Muscle of arm (tissue), 1 donor: ENCODE measurements at regions not wholly inside any gene's neighbourhood (a gene's known extent, or its start where the extent isn't known, plus 50 kb on each side); places are given as distances from the start of the nearest gene placed in this dataset.
"Not testable (repeated sequence)": the region's sequence is repeated elsewhere in the genome, so short reads cannot be mapped to it uniquely, and the experiment has no call there.

Experiments
- DNase-seq: peaks from one replicate; pipeline ENCODE4 v3.0.0-alpha.2; 2013

DNA sequence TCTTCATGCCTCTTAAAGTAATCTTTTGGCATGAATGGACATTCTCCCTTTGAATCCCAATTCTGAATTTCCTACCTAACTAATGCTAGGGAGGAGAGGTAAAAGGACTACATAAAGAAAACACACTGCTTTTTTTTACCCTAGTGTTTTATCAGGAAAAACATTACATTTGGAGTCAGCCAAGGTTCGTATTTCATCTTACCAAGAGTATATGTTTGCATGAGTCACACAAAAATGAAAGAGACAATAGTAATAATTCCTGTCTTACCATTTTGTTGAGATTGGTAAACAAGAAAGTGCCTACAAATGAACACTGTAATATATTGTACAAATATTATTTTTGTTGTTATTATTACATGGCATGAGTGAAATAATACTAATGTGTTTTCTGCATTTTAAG lies 112.9 kb upstream of the WARS2 start:
- no peak for DNase-seq

DNA sequence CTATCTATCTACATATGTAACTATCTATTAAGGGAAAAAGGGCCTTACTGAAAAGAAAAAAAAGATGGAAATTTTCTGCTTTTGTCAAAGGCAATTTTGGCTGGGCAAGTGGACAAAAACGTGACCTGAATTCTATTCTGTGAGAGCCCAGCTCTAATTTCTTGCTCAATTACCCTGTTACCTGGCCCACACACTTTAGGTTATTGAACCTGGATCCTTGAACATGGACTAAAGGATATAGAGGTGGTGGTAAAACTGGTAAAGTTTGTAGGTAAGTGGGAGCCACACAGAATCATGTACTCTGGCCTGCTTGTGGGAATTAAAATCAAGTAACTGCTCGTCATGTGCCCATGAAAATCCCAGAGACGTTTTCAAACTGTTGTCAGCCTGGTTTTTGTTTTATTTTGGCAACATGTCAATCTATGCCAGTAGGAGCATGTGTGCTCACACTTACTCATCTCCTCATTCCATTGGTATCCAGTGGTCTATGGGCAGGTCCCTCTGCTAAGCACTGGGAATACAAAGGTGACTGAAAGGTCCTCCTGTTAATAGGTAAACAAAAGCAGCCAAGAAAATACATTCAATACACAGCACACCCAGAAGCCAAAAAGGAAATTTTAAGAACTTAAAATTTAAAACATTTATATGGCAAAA lies 113.7 kb upstream of the WARS2 start:
- no peak for DNase-seq

DNA sequence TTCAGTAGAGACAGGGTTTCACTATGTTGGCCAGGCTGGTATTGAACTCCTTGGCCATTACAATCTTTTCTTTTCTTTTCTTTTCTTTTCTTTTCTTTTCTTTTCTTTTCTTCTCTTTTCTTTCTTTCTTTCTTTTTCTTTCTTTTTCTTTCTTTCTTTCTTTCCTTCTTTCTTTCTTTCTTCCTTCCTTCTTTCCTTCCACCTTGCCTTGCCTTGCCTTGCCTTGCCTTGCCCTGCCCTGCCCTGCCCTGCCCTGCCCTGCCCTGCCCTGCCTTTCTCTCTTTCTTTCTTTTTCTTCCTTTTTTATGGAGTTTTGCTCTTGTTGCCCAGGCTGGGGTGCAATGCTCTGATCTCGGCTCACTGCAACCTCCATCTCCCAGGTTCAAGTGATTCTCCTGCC lies 112.5 kb upstream of the HAO2 start:
- not testable (repeated sequence) for DNase-seq

DNA sequence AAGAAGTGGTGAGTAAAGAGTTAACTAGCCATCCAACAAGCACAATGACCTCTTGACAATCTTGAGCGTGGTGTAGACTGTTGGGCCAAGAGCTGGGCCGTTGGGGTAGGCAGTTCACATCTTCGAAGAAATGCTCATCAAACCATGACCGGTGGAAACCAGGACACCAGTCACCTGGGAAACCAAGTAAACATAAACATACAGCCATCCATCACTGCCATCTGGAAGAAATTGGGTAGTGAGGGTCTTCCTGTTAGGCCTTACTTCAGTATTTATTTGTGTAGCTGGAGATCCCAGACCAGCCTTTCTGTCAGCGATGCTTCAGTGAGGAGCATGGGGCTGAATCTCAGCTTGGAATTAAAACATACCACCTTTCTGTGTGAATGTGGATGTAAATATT lies 108.1 kb upstream of the HAO2 start:
- no peak for DNase-seq

DNA sequence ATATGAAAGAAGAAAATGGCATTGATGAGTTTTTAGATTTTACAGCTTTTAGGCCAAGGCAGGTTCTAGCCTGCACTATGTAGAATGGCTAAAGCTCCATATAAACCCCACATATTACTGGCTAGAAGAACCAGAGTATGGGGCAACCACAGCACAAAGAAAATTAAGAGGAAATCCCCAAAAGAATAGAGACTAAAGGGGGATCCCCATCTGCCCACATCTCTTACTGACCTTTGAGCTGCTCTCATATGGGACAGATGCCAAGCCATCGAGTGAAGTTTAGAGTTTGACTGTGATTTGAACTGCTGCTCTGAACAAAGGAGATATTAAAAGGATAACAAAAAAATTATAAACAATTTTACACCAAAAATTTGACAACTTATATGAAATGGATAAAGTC lies 102.2 kb upstream of the HAO2 start:
- DNase-seq = no peak

DNA sequence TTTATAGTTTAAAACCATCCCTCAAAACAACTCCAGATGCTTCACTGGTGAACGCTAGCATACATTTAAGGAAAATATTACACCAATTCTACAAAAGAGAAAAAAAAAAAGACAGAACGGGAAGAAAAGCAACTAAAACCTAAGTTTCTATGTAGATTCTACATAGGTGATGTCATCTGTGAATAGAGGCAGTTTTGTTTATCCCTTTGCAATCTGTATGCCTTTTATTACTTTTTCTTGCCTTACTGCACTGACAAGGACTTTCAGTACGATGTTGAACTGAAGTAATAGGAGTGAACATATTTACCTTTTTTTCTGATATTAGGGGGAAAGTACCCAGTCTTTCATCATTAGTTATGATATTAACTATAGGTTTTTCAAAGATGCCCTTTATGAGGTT lies 101.7 kb upstream of the HAO2 start:
- DNase-seq = no peak

DNA sequence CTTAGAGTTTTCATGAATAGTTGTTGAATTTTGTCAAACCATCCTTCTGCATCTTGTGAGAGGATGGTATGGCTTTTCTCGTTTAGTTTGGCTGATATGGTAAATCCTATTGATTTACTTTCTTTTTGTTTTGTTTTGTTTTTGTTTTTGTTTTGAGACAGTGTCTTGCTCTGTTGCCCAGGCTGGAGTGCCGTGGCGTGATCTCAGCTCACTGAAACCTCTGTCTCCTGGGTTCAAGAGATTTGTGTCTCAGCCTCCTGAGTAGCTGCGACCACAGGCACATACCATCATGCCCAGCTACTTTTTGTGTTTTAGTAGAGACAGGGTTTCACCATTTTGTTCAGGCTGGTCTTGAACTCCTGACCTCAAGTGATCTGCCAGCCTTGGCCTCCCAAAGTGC lies 101.3 kb upstream of the HAO2 start:
- not testable (repeated sequence) for DNase-seq

DNA sequence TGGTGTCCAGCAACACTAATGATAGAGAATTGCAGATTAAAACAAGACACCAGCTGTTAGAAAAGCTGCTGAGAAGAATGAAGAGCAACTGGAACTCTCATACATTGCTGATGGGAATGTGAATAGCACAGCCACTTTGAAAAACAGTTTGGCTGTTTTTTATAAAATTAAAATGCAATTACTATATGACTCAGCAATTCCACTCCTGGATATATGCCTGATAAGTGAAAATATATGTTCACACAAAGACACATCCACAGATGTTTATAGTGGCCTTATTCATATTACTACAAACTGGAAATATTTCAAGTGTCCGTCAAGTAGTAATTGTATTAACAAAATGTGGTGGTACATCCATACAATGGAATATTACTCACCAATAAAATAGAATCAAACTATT lies 99.7 kb upstream of the HAO2 start:
- DNase-seq = no peak

DNA sequence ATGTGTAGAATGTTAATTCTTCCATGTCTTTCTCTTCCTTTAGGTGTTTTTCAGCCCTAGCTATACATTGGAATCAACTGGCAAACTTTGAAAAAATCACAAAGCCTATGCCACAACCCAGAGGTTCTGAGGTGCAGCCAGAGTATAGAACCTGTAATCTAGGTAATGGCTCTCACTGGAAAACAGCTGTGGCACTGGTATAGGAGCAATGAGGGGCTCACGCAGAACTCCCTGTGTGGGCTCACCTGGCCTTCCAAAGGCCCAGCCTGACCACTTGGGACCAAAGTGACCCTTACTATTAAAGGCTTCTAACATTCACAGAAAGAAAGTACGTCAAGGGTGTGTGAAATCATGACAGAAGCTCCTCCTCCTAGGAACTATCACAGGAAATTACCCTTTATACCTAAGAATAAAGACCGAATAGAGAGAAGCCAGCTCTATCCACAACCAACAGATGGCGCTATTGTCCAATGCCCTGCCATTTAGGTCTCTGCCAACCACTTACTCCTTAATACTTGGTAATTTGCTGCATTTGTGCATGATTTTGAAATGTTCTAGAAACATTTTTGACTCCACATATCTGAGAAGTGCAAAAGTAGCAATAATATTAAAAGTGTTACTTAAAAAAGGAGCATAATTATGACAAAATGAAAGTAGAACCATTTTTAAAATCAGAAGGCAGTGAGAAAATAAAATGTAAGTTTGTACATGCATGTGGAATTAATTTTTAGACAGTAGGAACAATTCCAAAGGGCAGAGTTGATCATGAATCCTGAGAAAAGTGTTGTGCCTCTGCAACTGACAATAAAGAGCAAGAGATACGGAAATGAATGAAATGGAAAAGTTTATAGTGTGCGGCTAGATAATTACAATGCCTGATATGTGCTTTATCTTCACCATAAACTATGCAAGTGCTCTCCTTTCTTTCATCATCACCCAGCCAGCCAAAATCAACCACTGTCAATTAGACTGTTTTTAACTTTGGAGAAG lies 93.1 kb upstream of the HAO2 start:
- peak; percentile 45 for DNase-seq

DNA sequence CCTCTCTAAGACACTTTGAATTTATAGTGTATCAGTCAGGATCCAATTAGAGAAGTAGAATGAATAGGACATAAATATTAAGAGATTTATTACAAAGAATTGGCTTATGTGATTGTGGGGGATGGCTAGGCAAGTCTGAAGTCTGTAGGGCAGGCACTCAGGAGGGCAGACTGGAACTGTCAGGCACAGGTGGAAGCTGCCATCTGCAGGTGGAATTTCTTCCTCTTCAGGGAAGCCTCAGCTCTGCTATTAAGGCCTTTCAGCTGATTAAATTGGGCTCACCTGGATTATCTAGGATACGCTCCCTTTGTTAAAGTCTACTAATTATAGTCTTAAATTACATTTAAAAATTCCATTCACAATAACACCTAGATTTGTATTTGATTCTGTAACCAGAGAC lies 92.0 kb upstream of the HAO2 start:
- DNase-seq = no peak

DNA sequence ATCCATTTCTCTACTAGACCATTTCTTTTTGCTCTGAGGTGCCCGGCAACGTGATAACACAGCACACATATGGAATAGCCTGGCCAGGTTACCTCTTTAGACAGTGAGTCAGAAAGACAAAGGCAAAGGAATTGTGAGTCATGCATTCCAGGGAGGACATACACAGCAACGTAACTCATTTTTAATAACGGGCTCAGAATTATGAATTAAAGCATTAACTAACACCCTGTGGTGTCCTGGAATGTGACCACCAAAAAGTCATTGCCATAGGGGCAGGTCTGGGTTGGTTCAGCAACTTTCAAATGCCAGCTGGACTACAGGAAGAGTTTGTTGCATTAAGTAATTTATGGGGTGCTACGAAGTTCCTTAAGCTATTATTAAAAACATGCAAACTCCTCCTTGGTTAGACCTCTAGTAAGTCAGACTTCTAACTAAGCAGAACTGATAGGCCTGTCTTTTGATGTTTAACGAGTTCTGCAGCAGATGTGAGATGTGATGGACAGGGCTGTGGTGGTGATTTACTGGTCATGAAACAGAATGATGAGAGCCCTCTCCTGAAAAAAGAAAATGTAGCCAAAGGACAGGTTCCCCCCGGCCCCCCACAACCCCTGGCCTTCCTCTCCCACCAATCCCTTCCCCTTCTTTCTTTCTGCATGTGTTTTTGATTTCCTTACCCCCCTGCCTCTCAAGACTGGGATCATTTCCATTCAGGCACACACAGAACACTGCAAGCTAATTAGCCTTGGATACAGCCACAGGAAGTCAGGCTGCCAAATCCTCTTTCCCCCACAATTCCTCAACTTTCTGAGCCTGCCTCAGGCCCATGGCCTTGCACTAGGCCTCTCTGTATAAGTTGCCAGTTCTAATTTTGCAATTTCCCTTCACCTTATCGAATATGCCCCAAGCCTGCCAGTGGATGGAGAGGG lies 88.9 kb upstream of the HAO2 start:
- DNase-seq = peak; percentile 64

DNA sequence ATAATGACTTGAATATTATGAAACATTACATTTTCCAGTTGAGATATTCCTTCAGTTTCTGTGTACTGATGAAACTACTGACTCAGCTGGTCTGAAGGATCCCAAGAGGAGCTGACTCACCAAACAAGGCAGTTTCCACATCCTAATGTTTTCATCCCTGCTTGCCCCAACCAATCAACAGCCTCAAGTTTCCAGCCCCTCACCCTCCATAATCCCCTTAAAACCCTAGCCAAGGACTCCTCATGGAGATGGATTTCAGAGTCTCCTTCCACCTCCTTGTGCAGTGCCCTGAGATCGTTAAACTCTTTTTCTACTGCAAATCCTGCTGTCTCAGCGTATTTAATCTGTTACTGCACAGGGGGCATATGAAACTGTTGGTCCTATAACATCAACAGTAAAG lies 83.1 kb upstream of the HAO2 start:
- no peak for DNase-seq

DNA sequence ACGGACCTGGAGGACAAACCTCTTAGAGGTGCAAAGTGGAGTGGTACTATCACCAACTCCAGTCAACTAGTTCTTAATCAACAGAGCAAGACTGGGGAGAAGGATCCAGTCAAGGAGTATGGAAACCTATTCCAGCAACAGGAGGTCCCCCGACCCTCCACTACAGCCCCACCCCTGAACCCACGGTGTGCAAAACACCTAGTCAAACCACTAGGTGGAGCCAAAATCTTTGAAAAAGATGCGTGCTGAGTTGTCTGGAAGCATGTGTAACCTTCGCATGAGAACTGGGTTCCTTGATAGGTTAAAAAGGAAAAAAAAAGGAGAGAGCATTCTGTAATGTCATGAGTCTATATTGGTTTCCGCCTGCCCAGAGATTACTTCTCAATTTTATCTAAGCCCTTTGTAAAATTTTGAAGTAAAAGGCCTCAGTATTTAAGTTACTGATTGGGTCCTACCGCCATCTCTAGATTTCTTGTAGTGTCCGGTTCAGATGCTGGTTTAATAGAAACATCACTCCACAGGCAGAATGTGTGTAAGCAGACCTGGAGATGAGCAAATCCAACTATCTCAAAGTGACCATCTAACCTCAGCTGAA lies 81.9 kb upstream of the HAO2 start:
- DNase-seq = no peak

DNA sequence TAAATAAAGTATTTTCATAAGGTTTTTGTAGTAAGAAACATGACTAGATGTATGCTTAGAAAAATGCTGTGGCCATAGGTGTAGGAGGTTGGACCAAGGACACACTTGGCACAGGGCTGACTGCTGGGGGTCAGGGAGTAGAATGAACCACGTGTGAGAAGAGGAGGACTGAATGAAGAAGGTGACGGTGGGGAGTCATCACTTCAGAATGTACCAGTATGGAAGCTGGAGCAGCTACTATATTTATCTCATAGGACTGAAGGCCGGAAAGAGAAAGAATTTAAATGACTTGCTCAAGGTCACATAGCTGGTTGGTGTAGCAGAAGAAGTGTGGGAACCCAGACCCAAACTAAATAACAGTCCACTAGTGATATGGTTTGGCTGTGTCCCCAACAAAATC lies 79.8 kb upstream of the HAO2 start:
- no peak for DNase-seq

DNA sequence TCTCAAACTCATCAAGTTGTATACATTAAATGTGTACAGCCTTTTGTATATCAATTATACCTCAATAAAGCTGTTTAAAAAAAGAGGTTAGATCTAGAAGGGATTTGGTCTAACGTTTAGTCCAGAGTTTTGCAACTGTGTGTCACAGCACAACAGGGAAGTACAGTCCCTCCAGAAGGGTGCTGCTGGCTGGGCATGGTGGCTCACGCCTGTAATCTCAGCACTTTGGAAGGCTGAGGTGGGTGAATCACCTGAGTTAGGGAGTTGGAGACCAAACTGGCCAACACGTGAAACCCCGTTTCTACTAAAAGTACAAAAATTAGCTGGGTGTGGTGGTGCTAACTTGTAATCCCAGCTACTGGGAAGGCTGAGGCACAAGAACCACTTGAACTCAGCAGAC lies 78.3 kb upstream of the HAO2 start:
- DNase-seq = no peak

DNA sequence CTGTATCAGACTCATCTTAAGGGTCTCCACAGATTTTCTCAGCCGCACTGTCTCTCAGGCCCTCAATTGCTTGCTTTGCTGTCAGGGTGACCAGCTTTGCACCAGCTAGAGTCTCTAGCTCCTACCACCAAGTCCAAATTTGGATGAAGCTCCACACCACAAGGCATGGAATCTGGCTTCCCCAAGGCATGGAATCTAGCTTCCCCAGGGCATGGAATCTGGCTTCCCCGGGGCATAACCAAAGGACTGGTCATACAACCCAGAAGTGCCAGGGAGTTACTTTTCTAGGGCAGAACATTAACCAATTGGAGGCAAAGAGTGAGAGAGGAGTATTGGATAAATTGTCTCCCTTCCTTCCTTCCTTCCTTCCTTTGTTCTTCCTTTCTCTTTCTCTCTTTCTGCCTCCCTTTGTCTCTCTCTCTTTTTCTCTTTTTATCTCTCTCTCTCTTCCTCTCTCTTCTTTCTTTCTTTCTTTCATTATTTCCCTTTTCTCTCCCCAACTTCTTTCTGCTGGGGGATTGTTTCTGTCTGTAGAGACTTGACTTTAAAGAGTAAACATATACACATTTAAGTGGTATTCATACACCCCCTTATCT lies 76.9 kb upstream of the HAO2 start:
- DNase-seq = no peak

DNA sequence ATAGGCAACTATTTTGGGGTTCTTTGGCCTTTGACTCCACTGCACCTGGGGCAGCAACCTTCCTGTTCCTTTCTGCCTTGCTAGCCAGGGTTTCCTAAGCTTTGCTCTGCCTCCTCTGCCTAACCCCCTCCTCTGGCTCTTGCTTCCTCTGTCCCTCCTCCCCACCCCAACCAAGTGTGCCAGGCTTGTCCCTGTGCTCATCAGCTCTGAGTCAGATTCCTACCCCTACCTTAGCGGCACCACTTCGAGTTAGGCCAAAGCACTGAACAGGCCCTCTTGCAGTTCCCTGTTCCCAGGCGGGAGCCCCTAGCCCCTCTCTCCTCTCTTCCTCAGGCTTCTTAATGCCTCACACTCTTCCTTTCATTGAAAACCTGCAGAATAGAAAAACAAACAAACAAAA lies 74.8 kb upstream of the HAO2 start:
- DNase-seq = no peak

DNA sequence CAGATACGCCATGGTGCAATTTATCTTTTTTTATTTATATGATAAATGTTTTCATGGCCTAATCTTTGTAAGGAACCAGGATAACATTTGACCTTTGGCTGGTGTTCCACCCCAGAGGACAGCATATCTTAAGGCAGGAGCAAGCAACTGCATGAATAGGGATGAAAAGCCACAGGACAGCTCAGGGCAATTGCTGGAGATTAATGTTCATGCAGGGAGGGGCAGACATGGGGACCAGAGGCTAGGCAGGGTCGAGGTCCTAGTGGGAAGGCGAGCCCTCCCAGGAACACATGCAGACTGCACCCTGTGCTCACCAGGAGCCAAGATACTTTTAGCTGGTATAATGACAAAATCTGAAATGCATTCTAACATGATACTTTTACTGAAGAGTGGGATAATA lies 74.4 kb upstream of the HAO2 start:
- DNase-seq = no peak

DNA sequence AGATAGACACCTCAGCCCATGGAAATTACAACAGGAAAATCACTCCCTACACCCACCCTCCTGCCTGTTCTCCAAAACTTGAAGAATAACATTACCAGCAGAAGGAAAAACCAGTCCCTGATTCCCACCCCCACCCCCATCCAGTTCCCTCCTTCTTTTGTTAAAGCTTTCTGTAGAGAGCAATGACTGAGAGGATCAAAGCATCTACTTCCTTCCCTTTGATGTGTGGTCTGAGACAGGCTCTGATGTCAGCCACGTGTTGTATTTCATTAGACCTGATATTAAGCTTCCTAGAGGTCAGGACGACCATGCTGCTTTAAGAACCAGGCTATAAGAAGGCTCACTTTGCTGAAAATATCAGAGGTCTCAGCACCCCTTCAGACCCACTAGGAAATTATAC lies 73.9 kb upstream of the HAO2 start:
- DNase-seq = no peak

DNA sequence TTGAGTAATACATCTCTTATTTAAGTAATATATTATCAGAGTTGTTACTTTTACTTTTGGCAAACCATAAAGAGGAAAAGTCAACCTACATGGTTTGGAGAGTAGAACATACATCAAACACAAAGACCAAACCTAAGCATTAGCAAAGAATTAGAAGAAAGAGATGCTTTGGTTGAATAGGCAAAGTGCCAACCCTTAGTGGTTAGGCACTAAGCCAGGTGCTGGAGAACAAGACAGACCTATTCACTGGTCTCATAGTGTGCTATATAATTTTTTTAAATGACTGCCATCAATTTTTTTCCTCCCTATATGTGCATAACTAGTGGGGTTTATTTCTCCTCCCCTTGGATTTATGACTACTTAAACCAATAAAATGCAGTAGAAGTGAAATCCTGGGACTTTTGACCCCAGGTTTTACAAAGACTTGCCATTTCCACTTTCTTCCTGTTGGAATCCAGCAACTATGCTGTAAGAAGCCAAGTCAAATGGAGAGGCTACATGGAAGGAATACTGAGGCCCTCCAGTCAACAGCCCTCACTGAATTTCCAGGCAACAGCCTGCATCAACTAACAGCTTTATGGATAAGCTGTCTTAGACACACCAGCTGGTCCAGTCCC lies 69.8 kb upstream of the HAO2 start:
- DNase-seq = no peak

DNA sequence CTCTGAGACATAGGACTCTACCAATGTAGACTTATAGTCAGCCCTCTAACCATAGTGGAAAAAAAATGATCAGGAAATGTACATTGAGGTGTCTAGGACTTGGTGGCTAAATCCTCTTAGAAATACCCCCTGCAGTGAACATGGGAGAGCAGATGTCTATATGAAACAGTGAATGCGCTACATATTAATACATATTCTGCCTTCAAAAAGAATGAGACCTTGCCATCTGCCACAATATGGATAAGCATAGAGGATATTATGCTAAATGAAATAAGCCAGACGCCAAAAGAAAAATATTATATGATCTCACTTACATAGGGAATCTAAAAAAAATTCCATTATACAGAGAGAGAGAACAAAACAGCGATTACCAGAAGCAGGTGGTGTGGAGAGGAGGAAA lies 66.6 kb upstream of the HAO2 start:
- DNase-seq = no peak
